Peyer's patch (tissue), 4 donors: ENCODE measurements at regions not wholly inside any gene's neighbourhood (a gene's known extent, or its start where the extent isn't known, plus 50 kb on each side); places are given as distances from the start of the nearest gene placed in this dataset.

ENCODE experiments used
- DNase-seq, 3 donors: peaks; one replicate each; pipeline ENCODE4 v3.0.0-alpha.2; 2017 to 2019
- H3K27ac ChIP-seq, 4 donors: fragments of 200-600 bp; sonication (generic); one replicate each; pipeline ENCODE4 v1.5.1; 2016 to 2019
- H3K27me3 ChIP-seq, 2 donors: fragments of 200-600 bp; sonication (generic); one replicate each; pipeline ENCODE4 v1.5.1; 2019
- H3K36me3 ChIP-seq, 3 donors: fragments of 200-600 bp; sonication (generic); one replicate each; pipeline ENCODE4 v1.5.1; 2016 to 2019
- H3K4me1 ChIP-seq, 4 donors: fragments of 200-600 bp; sonication (generic); one replicate each; pipeline ENCODE4 v1.5.1; 2016 to 2019
- H3K4me3 ChIP-seq, 4 donors: fragments of 200-600 bp; sonication (generic); 1 replicate in 3 of 4; 2 replicates in 1 of 4; pipeline ENCODE4 v1.5.1; 2016 to 2019; ENCODE audit warnings: mild to moderate bottlenecking in 1 of 4
- H3K9me3 ChIP-seq, 4 donors: fragments of 200-600 bp; sonication (generic); one replicate each; pipeline ENCODE4 v1.5.1; 2016 to 2019; ENCODE audit warnings: mild to moderate bottlenecking in 1 of 4
- POLR2A ChIP-seq, 2 donors: fragments of 450-650 bp; IDR thresholded peaks; one replicate each; pipeline ENCODE4 v1.5.1; 2017; ENCODE audit warnings: antibody characterized with exemption in 2 of 2, mild to moderate bottlenecking in 2 of 2, moderate library complexity in 2 of 2
- TF ChIP-seq, protein P1 (sequence below), 6 experiments: fragments of 450-650 bp in 4 of 6; fragments of 200-600 bp in 2 of 6; sonication (generic) in 1 of 6; IDR thresholded peaks; one replicate each; pipeline ENCODE4 v1.5.1; 2017 to 2019; ENCODE audit warnings: antibody characterized with exemption in 6 of 6, mild to moderate bottlenecking in 3 of 6, moderate library complexity in 1 of 6

DNA sequence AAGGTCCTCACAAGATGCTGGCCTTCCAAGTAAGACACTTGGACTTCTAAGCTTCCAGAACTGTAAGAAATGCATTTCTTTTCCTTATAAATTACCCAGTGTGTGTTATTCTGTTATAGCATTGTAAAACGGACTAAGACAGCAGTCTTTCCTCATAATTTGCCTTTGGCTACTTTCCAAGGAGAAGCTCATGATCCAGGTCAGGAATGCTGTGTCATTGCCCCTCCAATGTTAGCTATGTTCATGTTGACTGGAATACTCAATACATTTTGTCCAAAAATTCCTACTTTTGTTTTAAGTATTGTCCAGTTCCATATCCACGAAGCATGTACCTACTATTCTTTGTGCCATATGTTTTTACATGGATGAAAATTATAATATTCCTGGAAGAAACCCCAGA, 234.6 kb downstream of the HS3ST3A1 start:
- H3K4me1 ChIP-seq, result no peaks in the 10 kb centered on the region
- no peaks in the 10 kb centered on the region for H3K27me3 ChIP-seq
- H3K36me3 ChIP-seq, result no peaks in the 10 kb centered on the region
- no peak overlapping the region for H3K27ac ChIP-seq
- no peak overlapping the region for H3K4me3 ChIP-seq
- no peak for DNase-seq
- no peaks in the 10 kb centered on the region for H3K9me3 ChIP-seq
- TF ChIP-seq, protein P1, sequence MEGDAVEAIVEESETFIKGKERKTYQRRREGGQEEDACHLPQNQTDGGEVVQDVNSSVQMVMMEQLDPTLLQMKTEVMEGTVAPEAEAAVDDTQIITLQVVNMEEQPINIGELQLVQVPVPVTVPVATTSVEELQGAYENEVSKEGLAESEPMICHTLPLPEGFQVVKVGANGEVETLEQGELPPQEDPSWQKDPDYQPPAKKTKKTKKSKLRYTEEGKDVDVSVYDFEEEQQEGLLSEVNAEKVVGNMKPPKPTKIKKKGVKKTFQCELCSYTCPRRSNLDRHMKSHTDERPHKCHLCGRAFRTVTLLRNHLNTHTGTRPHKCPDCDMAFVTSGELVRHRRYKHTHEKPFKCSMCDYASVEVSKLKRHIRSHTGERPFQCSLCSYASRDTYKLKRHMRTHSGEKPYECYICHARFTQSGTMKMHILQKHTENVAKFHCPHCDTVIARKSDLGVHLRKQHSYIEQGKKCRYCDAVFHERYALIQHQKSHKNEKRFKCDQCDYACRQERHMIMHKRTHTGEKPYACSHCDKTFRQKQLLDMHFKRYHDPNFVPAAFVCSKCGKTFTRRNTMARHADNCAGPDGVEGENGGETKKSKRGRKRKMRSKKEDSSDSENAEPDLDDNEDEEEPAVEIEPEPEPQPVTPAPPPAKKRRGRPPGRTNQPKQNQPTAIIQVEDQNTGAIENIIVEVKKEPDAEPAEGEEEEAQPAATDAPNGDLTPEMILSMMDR (IDR thresholded peaks at IDR 0.05), result no peak
- no peak for TF ChIP-seq POLR2A (IDR thresholded peaks at IDR 0.05)

DNA sequence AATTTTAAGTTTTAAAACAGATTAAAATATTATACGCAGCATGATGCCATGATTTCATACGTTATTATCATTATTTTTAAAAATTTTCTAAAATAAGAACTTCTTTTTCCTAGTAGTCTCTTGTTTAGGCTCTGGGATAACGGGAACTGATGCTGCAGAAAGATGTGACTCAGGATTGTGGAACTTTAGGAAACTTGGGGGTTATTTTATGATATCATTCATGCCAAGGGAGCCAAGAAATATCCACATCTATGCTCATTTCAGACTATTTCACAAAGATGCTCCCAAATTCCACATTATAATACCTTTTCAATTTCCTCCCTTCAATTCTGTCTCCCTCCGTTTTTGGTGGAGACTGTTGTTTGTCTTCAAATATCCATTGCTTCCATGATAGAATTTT, 236.4 kb downstream of the HS3ST3A1 start:
- Histone ChIP-seq H3K4me1 (no peaks in the 10 kb centered on the region), H3K4me3 (no peak overlapping the region), H3K9me3 (no peaks in the 10 kb centered on the region), H3K36me3 (no peaks in the 10 kb centered on the region), H3K27me3 (no peaks in the 10 kb centered on the region), H3K27ac (no peak overlapping the region)
- TF ChIP-seq, protein P1 (IDR thresholded peaks at IDR 0.05), result no peak
- no peak for TF ChIP-seq POLR2A (IDR thresholded peaks at IDR 0.05)
- no peak for DNase-seq

DNA sequence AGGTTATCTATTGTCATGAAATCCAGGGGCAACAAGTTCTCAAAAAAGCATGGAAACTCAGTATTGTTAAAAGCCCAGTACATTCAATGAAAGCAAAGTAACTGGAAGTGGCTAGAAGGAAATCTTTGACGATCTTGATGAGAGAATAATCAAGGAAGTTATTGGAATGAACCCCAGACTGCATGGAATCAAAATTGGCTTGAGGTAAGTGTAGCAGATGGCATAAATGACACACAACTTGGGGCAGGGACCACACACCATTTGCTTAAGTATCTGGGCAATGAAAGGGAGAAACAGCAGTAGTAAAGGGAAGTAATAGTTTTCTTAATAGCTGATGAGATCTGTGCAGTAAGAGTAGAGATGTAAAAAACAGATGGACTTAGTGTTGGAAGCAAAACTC, 238.0 kb downstream of the HS3ST3A1 start:
- TF ChIP-seq, protein P1 (IDR thresholded peaks at IDR 0.05), result no peak
- no peak for TF ChIP-seq POLR2A (IDR thresholded peaks at IDR 0.05)
- Histone ChIP-seq H3K27ac (no peak overlapping the region), H3K36me3 (no peaks in the 10 kb centered on the region), H3K4me1 (no peaks in the 10 kb centered on the region), H3K27me3 (no peaks in the 10 kb centered on the region), H3K4me3 (no peak overlapping the region), H3K9me3 (no peaks in the 10 kb centered on the region)
- no peak for DNase-seq

DNA sequence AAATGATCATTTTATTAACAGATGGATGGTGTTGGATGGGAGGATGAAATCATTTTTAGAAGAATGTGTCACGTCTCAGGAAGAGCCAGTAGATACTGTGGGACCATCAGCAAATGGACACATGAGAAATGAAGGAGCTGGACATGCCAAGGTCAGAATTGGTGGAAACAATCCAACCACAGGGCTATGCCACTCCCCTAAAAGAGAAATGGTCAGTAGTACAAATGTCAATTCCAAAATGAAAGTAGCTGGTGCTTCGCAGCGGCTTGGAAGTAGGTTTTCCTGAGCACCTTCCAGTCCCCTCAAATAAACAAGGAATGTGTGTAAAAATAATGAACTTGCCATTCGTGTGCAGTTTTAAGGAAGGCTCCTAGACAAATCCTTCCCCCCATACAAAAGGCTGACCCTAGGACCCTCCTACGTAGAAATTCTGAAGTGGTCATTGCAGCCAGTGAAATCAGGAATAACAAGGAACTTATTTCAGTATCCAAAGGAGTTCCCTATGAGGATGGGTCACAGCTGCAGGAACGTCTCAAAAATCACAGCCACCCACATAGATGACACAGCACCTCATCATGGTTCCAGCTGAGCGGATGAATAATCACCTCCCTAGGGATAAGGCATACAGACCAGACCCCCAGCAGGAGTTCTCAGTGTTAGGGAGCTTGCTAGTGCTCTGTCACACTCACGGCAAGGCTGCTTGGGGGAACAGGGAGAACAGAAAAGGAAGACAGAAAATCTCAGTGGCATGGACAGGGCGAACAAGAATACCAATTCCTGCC, 239.2 kb downstream of the HS3ST3A1 start:
- Histone ChIP-seq H3K27ac (no peak overlapping the region), H3K4me1 (no peaks in the 10 kb centered on the region), H3K9me3 (no peaks in the 10 kb centered on the region), H3K36me3 (no peaks in the 10 kb centered on the region), H3K27me3 (no peaks in the 10 kb centered on the region), H3K4me3 (no peak overlapping the region)
- no peak for DNase-seq
- no peak for TF ChIP-seq POLR2A (IDR thresholded peaks at IDR 0.05)
- TF ChIP-seq, protein P1 (IDR thresholded peaks at IDR 0.05), result no peak

DNA sequence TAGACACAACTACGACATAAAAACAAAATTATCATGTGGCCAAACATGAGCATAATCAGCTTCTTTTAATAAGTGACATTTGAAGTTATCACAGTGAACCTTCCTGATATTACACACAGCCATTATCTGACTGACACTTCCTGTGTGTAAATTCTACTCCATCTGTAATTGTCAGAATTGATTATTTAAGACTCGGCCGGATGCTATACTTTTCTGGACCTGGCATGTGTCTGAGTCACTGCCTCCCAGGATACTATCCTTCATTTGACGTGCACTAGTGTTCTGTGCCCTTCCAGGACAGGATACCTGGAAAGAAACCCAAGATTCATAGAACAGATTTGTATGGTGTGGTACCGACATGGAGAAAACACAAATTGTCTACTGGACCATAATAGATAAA, 242.0 kb downstream of the HS3ST3A1 start:
- H3K36me3 ChIP-seq, result no peaks in the 10 kb centered on the region
- no peak for DNase-seq
- TF ChIP-seq, protein P1 (IDR thresholded peaks at IDR 0.05), result no peak
- TF ChIP-seq POLR2A (IDR thresholded peaks at IDR 0.05), result no peak
- H3K4me1 ChIP-seq, result no peaks in the 10 kb centered on the region
- H3K4me3 ChIP-seq, result no peak overlapping the region
- no peak overlapping the region for H3K27ac ChIP-seq
- no peaks in the 10 kb centered on the region for H3K9me3 ChIP-seq
- H3K27me3 ChIP-seq, result no peaks in the 10 kb centered on the region
